GM23338 (cell line): ENCODE measurements at regions not wholly inside any gene's neighbourhood (a gene's known extent, or its start where the extent isn't known, plus 50 kb on each side); places are given as distances from the start of the nearest gene placed in this dataset.

Experiments
- ATAC-seq: fragments of 200-7000 bp; cut with Tn5 transposase; 3 replicates; pipeline ENCODE4 v1.9.1; 2020
- DNase-seq: peaks from one replicate; pipeline ENCODE4 v3.0.0-alpha.2; 2015; ENCODE audit warnings: low spot score
- H2AFZ ChIP-seq: fragments of 200-600 bp; sonication (generic); 2 replicates; pipeline ENCODE4 v1.8.0; 2016; ENCODE audit warnings: antibody characterized with exemption, mild to moderate bottlenecking, moderate library complexity
- H3F3A ChIP-seq: fragments of 200-600 bp; sonication (generic); replicated peaks from 2 replicates; pipeline ENCODE4 v1.8.0; 2017; ENCODE audit warnings: antibody characterized with exemption, mixed run types, low read depth
- H3K27ac ChIP-seq: fragments of 200-600 bp; sonication (generic); 2 replicates; pipeline ENCODE4 v1.6.1; 2016; ENCODE audit warnings: low read depth
- H3K27me3 ChIP-seq: fragments of 200-600 bp; sonication (generic); 2 replicates; pipeline ENCODE4 v1.8.0; 2016; ENCODE audit warnings: mild to moderate bottlenecking, mixed run types, moderate library complexity; ENCODE audit not compliant: insufficient read depth
- H3K36me3 ChIP-seq: fragments of 200-600 bp; sonication (generic); 2 replicates; pipeline ENCODE4 v1.8.0; 2016; ENCODE audit warnings: mild to moderate bottlenecking; ENCODE audit not compliant: insufficient read depth
- H3K4me1 ChIP-seq: fragments of 200-600 bp; sonication (generic); 2 replicates; pipeline ENCODE4 v1.8.0; 2016; ENCODE audit warnings: mild to moderate bottlenecking, moderate library complexity; ENCODE audit not compliant: insufficient read depth
- H3K4me2 ChIP-seq: fragments of 200-600 bp; sonication (generic); 2 replicates; pipeline ENCODE4 v1.7.1; 2017; ENCODE audit warnings: mixed run types
- H3K4me3 ChIP-seq: fragments of 200-600 bp; sonication (generic); 2 replicates; pipeline ENCODE4 v1.6.1; 2016; ENCODE audit warnings: mixed run types
- H3K79me2 ChIP-seq: fragments of 200-600 bp; sonication (generic); replicated peaks from 2 replicates; pipeline ENCODE4 v1.8.0; 2017; ENCODE audit warnings: mild to moderate bottlenecking; ENCODE audit not compliant: insufficient read depth
- H3K9me2 ChIP-seq: fragments of 200-600 bp; sonication (generic); 2 replicates; pipeline ENCODE4 v1.8.0; 2017; ENCODE audit not compliant: insufficient read depth
- H4K20me1 ChIP-seq: fragments of 200-600 bp; sonication (generic); replicated peaks from 2 replicates; pipeline ENCODE4 v1.8.0; 2017; ENCODE audit warnings: mild to moderate bottlenecking; ENCODE audit not compliant: insufficient read depth
- H3K27ac Mint-ChIP-seq: 2 replicates; pipeline ENCODE4 v1.8.0; 2020; ENCODE audit warnings: inconsistent platforms, mild to moderate bottlenecking, moderate library complexity, mixed read lengths
- H3K27me3 Mint-ChIP-seq: 3 replicates; pipeline ENCODE4 v1.8.0; 2022; ENCODE audit warnings: low read depth, mild to moderate bottlenecking, moderate library complexity, mixed read lengths, inconsistent platforms; ENCODE audit not compliant: insufficient read depth, poor library complexity
- H3K36me3 Mint-ChIP-seq: 3 replicates; pipeline ENCODE4 v1.8.0; 2021; ENCODE audit warnings: low read depth, mild to moderate bottlenecking, inconsistent platforms, moderate library complexity, mixed read lengths
- H3K4me1 Mint-ChIP-seq: 3 replicates; pipeline ENCODE4 v1.8.0; 2020; ENCODE audit warnings: mild to moderate bottlenecking, inconsistent platforms, mixed read lengths
- H3K4me3 Mint-ChIP-seq: 3 replicates; pipeline ENCODE4 v1.8.0; 2021; ENCODE audit warnings: moderate library complexity, mild to moderate bottlenecking, inconsistent platforms, mixed read lengths
- H3K9me3 Mint-ChIP-seq: 3 replicates; pipeline ENCODE4 v1.8.0; 2020; ENCODE audit warnings: moderate library complexity, mild to moderate bottlenecking, inconsistent platforms, mixed read lengths
- CREB1 ChIP-seq: fragments of 250-450 bp; sonication (Bioruptor Pico); IDR thresholded peaks from 2 replicates; pipeline ENCODE4 v1.5.0; 2020; ENCODE audit warnings: low read depth, mild to moderate bottlenecking, moderate library complexity
- EZH2 ChIP-seq: fragments of 200-600 bp; sonication (generic); IDR thresholded peaks from one replicate; pipeline ENCODE4 v1.8.0; 2017; ENCODE audit warnings: antibody characterized with exemption, mild to moderate bottlenecking, low read depth; ENCODE audit not compliant: unreplicated experiment
- EZH2phosphoT487 ChIP-seq: fragments of 200-600 bp; sonication (generic); IDR thresholded peaks from one replicate; pipeline ENCODE4 v1.8.1; 2018; ENCODE audit warnings: antibody characterized with exemption; ENCODE audit not compliant: unreplicated experiment
- JUNB ChIP-seq: IDR thresholded peaks from one replicate; pipeline ENCODE4 v1.6.1; 2016; ENCODE audit warnings: antibody characterized with exemption; ENCODE audit not compliant: unreplicated experiment
- NANOG ChIP-seq: IDR thresholded peaks from 2 replicates; pipeline ENCODE4 v1.6.1; 2016; ENCODE audit warnings: antibody characterized with exemption, borderline replicate concordance
- POLR2AphosphoS5 ChIP-seq: IDR thresholded peaks from 2 replicates; pipeline ENCODE4 v1.6.1; 2016; ENCODE audit warnings: antibody characterized with exemption, low read depth
- STAT1 ChIP-seq: IDR thresholded peaks from one replicate; pipeline ENCODE4 v1.6.1; 2016; ENCODE audit warnings: antibody characterized with exemption; ENCODE audit not compliant: unreplicated experiment
- ZNF114 ChIP-seq: fragments of 250-450 bp; sonication (Bioruptor Pico); IDR thresholded peaks from 2 replicates; pipeline ENCODE4 v1.5.0; 2020; ENCODE audit warnings: mild to moderate bottlenecking, moderate library complexity
- ZNF331 ChIP-seq: fragments of 250-450 bp; sonication (Bioruptor Pico); IDR thresholded peaks from 2 replicates; pipeline ENCODE4 v1.5.0; 2020; ENCODE audit warnings: low read depth, mild to moderate bottlenecking, moderate library complexity
- TF ChIP-seq, protein P1 (sequence below), 2 experiments: fragments of 200-600 bp in 1 of 2; sonication (generic) in 1 of 2; conservative IDR thresholded peaks; 2 replicates each; pipeline versions ENCODE4 v1.5.1 to v1.6.1; 2016 to 2017; ENCODE audit warnings: antibody characterized with exemption in 2 of 2, low read depth in 2 of 2, mild to moderate bottlenecking in 2 of 2, moderate library complexity in 1 of 2
- TF ChIP-seq, protein P2 (sequence below): fragments of 250-450 bp; sonication (Bioruptor Pico); IDR thresholded peaks from 2 replicates; pipeline ENCODE4 v1.5.0; 2020; ENCODE audit warnings: mild to moderate bottlenecking, moderate library complexity
- TF ChIP-seq, protein P3 (sequence below): IDR thresholded peaks from one replicate; pipeline ENCODE4 v1.6.1; 2018; ENCODE audit warnings: antibody characterized with exemption; ENCODE audit not compliant: unreplicated experiment

GRCh38 chr5:52560366-52560765 is 227.3 kb upstream of the ITGA1 start:
- H3K36me3 ChIP-seq, result no peaks in the 10 kb centered on the region
- no peak overlapping the region for H3K27ac ChIP-seq
- H3K27me3 ChIP-seq, result no peaks in the 10 kb centered on the region
- no peaks in the 10 kb centered on the region for H3K36me3 Mint-ChIP-seq
- H3K4me1 ChIP-seq, result no peaks in the 10 kb centered on the region
- H3K27me3 Mint-ChIP-seq, result no peaks in the 10 kb centered on the region
- no peaks in the 10 kb centered on the region for H4K20me1 ChIP-seq
- H3K9me2 ChIP-seq, result no peaks in the 10 kb centered on the region
- ATAC-seq (no peak), DNase-seq (peak; percentile 17)
- H3K27ac Mint-ChIP-seq, result no peak overlapping the region
- H3F3A ChIP-seq, result no peaks in the 10 kb centered on the region
- no peak overlapping the region for H3K4me3 Mint-ChIP-seq
- no peaks in the 10 kb centered on the region for H3K4me1 Mint-ChIP-seq
- no peak overlapping the region for H3K4me3 ChIP-seq
- no peaks in the 10 kb centered on the region for H3K79me2 ChIP-seq
- no peak overlapping the region for H3K4me2 ChIP-seq
- TF ChIP-seq ZNF331 (CRISPR knock-in tag), result no peak
- TF ChIP-seq, protein P1, sequence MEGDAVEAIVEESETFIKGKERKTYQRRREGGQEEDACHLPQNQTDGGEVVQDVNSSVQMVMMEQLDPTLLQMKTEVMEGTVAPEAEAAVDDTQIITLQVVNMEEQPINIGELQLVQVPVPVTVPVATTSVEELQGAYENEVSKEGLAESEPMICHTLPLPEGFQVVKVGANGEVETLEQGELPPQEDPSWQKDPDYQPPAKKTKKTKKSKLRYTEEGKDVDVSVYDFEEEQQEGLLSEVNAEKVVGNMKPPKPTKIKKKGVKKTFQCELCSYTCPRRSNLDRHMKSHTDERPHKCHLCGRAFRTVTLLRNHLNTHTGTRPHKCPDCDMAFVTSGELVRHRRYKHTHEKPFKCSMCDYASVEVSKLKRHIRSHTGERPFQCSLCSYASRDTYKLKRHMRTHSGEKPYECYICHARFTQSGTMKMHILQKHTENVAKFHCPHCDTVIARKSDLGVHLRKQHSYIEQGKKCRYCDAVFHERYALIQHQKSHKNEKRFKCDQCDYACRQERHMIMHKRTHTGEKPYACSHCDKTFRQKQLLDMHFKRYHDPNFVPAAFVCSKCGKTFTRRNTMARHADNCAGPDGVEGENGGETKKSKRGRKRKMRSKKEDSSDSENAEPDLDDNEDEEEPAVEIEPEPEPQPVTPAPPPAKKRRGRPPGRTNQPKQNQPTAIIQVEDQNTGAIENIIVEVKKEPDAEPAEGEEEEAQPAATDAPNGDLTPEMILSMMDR (conservative IDR thresholded peaks at IDR 0.05; ENCODE audit: low read depth in 2 of 2), result peak in 1 of 2 experiments; percentile 19; a peak in 1 of 4 replicates
- H3K9me3 Mint-ChIP-seq, result no peaks in the 10 kb centered on the region
- no peak overlapping the region for H2AFZ ChIP-seq

DNA sequence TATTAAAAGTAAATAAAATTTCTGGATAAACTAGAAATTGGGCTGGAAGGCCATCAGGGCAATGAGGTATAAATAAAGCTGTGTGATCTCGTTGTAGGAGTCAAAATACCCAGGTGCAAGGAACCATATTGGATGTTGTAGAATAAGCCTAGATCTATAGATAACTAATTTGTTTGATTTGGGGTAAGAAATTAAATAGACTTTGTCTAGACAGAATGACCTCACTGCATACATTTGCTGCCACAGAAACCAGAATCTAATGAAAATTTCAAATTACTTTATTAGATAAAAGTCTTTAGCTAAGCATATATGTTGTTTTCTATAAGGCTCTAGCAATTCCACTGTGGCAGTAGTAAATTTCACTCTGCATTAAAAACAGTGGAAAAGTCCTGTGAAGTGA is 225.2 kb upstream of the ITGA1 start:
- H3K27me3 Mint-ChIP-seq, result no peaks in the 10 kb centered on the region
- H3K27ac Mint-ChIP-seq, result no peak overlapping the region
- no peak overlapping the region for H2AFZ ChIP-seq
- no peaks in the 10 kb centered on the region for H3K4me1 Mint-ChIP-seq
- H3K4me3 Mint-ChIP-seq, result no peak overlapping the region
- peaks cover 10% of the 10 kb centered on the region for H3K9me2 ChIP-seq
- no peak for ATAC-seq
- no peak overlapping the region for H3K4me2 ChIP-seq
- no peaks in the 10 kb centered on the region for H3K79me2 ChIP-seq
- no peaks in the 10 kb centered on the region for H4K20me1 ChIP-seq
- H3K4me3 ChIP-seq, result no peak overlapping the region
- no peaks in the 10 kb centered on the region for H3K9me3 Mint-ChIP-seq
- no peaks in the 10 kb centered on the region for H3K27me3 ChIP-seq
- H3K36me3 ChIP-seq, result no peaks in the 10 kb centered on the region
- H3K4me1 ChIP-seq, result no peaks in the 10 kb centered on the region
- no peak overlapping the region for H3K27ac ChIP-seq
- H3F3A ChIP-seq, result no peaks in the 10 kb centered on the region
- H3K36me3 Mint-ChIP-seq, result no peaks in the 10 kb centered on the region
- no peak for DNase-seq
- no peak for TF ChIP-seq JUNB
- no peak for TF ChIP-seq EZH2phosphoT487
- TF ChIP-seq, protein P2, sequence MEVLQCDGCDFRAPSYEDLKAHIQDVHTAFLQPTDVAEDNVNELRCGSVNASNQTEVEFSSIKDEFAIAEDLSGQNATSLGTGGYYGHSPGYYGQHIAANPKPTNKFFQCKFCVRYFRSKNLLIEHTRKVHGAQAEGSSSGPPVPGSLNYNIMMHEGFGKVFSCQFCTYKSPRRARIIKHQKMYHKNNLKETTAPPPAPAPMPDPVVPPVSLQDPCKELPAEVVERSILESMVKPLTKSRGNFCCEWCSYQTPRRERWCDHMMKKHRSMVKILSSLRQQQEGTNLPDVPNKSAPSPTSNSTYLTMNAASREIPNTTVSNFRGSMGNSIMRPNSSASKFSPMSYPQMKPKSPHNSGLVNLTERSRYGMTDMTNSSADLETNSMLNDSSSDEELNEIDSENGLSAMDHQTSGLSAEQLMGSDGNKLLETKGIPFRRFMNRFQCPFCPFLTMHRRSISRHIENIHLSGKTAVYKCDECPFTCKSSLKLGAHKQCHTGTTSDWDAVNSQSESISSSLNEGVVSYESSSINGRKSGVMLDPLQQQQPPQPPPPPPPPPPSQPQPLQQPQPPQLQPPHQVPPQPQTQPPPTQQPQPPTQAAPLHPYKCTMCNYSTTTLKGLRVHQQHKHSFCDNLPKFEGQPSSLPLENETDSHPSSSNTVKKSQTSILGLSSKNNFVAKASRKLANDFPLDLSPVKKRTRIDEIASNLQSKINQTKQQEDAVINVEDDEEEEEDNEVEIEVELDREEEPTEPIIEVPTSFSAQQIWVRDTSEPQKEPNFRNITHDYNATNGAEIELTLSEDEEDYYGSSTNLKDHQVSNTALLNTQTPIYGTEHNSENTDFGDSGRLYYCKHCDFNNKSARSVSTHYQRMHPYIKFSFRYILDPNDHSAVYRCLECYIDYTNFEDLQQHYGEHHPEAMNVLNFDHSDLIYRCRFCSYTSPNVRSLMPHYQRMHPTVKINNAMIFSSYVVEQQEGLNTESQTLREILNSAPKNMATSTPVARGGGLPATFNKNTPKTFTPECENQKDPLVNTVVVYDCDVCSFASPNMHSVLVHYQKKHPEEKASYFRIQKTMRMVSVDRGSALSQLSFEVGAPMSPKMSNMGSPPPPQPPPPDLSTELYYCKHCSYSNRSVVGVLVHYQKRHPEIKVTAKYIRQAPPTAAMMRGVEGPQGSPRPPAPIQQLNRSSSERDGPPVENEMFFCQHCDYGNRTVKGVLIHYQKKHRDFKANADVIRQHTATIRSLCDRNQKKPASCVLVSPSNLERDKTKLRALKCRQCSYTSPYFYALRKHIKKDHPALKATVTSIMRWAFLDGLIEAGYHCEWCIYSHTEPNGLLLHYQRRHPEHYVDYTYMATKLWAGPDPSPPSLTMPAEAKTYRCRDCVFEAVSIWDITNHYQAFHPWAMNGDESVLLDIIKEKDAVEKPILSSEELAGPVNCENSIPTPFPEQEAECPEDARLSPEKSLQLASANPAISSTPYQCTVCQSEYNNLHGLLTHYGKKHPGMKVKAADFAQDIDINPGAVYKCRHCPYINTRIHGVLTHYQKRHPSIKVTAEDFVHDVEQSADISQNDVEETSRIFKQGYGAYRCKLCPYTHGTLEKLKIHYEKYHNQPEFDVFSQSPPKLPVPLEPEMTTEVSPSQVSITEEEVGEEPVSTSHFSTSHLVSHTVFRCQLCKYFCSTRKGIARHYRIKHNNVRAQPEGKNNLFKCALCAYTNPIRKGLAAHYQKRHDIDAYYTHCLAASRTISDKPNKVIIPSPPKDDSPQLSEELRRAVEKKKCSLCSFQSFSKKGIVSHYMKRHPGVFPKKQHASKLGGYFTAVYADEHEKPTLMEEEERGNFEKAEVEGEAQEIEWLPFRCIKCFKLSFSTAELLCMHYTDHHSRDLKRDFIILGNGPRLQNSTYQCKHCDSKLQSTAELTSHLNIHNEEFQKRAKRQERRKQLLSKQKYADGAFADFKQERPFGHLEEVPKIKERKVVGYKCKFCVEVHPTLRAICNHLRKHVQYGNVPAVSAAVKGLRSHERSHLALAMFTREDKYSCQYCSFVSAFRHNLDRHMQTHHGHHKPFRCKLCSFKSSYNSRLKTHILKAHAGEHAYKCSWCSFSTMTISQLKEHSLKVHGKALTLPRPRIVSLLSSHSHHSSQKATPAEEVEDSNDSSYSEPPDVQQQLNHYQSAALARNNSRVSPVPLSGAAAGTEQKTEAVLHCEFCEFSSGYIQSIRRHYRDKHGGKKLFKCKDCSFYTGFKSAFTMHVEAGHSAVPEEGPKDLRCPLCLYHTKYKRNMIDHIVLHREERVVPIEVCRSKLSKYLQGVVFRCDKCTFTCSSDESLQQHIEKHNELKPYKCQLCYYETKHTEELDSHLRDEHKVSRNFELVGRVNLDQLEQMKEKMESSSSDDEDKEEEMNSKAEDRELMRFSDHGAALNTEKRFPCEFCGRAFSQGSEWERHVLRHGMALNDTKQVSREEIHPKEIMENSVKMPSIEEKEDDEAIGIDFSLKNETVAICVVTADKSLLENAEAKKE (CRISPR knock-in tag), result no peak
- TF ChIP-seq, protein P3, sequence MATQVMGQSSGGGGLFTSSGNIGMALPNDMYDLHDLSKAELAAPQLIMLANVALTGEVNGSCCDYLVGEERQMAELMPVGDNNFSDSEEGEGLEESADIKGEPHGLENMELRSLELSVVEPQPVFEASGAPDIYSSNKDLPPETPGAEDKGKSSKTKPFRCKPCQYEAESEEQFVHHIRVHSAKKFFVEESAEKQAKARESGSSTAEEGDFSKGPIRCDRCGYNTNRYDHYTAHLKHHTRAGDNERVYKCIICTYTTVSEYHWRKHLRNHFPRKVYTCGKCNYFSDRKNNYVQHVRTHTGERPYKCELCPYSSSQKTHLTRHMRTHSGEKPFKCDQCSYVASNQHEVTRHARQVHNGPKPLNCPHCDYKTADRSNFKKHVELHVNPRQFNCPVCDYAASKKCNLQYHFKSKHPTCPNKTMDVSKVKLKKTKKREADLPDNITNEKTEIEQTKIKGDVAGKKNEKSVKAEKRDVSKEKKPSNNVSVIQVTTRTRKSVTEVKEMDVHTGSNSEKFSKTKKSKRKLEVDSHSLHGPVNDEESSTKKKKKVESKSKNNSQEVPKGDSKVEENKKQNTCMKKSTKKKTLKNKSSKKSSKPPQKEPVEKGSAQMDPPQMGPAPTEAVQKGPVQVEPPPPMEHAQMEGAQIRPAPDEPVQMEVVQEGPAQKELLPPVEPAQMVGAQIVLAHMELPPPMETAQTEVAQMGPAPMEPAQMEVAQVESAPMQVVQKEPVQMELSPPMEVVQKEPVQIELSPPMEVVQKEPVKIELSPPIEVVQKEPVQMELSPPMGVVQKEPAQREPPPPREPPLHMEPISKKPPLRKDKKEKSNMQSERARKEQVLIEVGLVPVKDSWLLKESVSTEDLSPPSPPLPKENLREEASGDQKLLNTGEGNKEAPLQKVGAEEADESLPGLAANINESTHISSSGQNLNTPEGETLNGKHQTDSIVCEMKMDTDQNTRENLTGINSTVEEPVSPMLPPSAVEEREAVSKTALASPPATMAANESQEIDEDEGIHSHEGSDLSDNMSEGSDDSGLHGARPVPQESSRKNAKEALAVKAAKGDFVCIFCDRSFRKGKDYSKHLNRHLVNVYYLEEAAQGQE, result no peak
- TF ChIP-seq CREB1 (CRISPR knock-in tag), result no peak
- no peak for TF ChIP-seq STAT1
- no peak for TF ChIP-seq ZNF331 (CRISPR knock-in tag)
- no peak for TF ChIP-seq NANOG
- TF ChIP-seq POLR2AphosphoS5, result no peak
- no peak for TF ChIP-seq EZH2
- TF ChIP-seq ZNF114 (CRISPR knock-in tag), result no peak
